GM23338 (cell line): ENCODE measurements at regions not wholly inside any gene's neighbourhood (a gene's known extent, or its start where the extent isn't known, plus 50 kb on each side); places are given as distances from the start of the nearest gene placed in this dataset.

Source experiments
- CTCF ChIP-seq, 2 experiments: fragments of 200-600 bp in 1 of 2; sonication (generic) in 1 of 2; conservative IDR thresholded peaks; 2 replicates each; pipeline versions ENCODE4 v1.5.1 to v1.6.1; 2016 to 2017; ENCODE audit warnings: antibody characterized with exemption in 2 of 2, low read depth in 2 of 2, mild to moderate bottlenecking in 2 of 2, moderate library complexity in 1 of 2
- EZH2 ChIP-seq: fragments of 200-600 bp; sonication (generic); IDR thresholded peaks from one replicate; pipeline ENCODE4 v1.8.0; 2017; ENCODE audit warnings: antibody characterized with exemption, mild to moderate bottlenecking, low read depth; ENCODE audit not compliant: unreplicated experiment

GRCh38 chr12:24198070-24198469 lies 248.6 kb upstream of the SOX5 start:
- TF ChIP-seq CTCF (conservative IDR thresholded peaks at IDR 0.05; ENCODE audit: low read depth in 2 of 2) = no peak
- TF ChIP-seq EZH2 = no peak
